ENCODE measurements at regions not wholly inside any gene's neighbourhood (a gene's known extent, or its start where the extent isn't known, plus 50 kb on each side); places are given as distances from the start of the nearest gene placed in this dataset.
"Not testable (repeated sequence)": the region's sequence is repeated elsewhere in the genome, so short reads cannot be mapped to it uniquely, and the experiment has no call there.

GRCh38 chr10:22801785-22802184 lies 87.4 kb upstream of the PIP4K2A start:
- no peaks in the 10 kb centered on the region for H3K36me3 Mint-ChIP-seq (ENCODE audit: insufficient read depth, unreplicated experiment)
- no peak for DNase-seq
- Histone ChIP-seq H3K4me1 (peaks cover 8% of the 10 kb centered on the region; the same call in 1 of the 2 replicates), H3K27me3 (replicated peaks; ENCODE audit: control insufficient read depth, insufficient read depth, low read length) (no peaks in the 10 kb centered on the region), H3K36me3 (ENCODE audit: control insufficient read depth, insufficient read depth, low read length) (no peaks in the 10 kb centered on the region), H3K9me3 (no peaks in the 10 kb centered on the region), H3K4me3 (ENCODE audit: low read depth, low read length) (no peak overlapping the region)
- BruUV-seq (replicated peaks) = no TSS peak
- no peak for TF ChIP-seq CTCF (IDR thresholded peaks at IDR 0.05; ENCODE audit: insufficient read depth in 1 of 2, low read depth in 1 of 2, low read length in 1 of 2, severe bottlenecking in 1 of 2, unreplicated experiment in 1 of 2)
- peaks cover 25% of the 10 kb centered on the region for H3K4me1 Mint-ChIP-seq (ENCODE audit: low read depth, unreplicated experiment)
- H3K4me3 Mint-ChIP-seq (ENCODE audit: unreplicated experiment) = no peak overlapping the region
- no peak overlapping the region for H3K27ac Mint-ChIP-seq (ENCODE audit: unreplicated experiment)
- no peaks in the 10 kb centered on the region for H3K9me3 Mint-ChIP-seq (ENCODE audit: unreplicated experiment)
- H3K27me3 Mint-ChIP-seq (ENCODE audit: insufficient read depth, unreplicated experiment) = no peaks in the 10 kb centered on the region
- ChIA-PET POLR2A (no interaction called here), CTCF (no interaction called here)
- intact Hi-C loops (cut with micrococcal nuclease; ENCODE audit: unreplicated experiment) = no loop called here

- CTCF ChIA-PET; H3K27me3 ChIP-seq (replicated peaks; ENCODE audit: control insufficient read depth, insufficient read depth, low read length); H3K4me3 Mint-ChIP-seq (ENCODE audit: unreplicated experiment); H3K27ac Mint-ChIP-seq (ENCODE audit: unreplicated experiment); intact Hi-C loops (cut with micrococcal nuclease; ENCODE audit: unreplicated experiment); BruUV-seq (replicated peaks); H3K27me3 Mint-ChIP-seq (ENCODE audit: insufficient read depth, unreplicated experiment); H3K4me1 ChIP-seq; H3K4me1 Mint-ChIP-seq (ENCODE audit: low read depth, unreplicated experiment); POLR2A ChIA-PET; H3K4me3 ChIP-seq (ENCODE audit: low read depth, low read length); DNase-seq; H3K9me3 ChIP-seq; H3K9me3 Mint-ChIP-seq (ENCODE audit: unreplicated experiment); H3K36me3 Mint-ChIP-seq (ENCODE audit: insufficient read depth, unreplicated experiment); H3K36me3 ChIP-seq (ENCODE audit: control insufficient read depth, insufficient read depth, low read length): not testable (repeated sequence)
Observed at GRCh38 chr10:22797796-22798195, 83.4 kb upstream of the PIP4K2A start.

GRCh38 chr10:22795546-22795945 lies 81.2 kb upstream of the PIP4K2A start:
- Histone ChIP-seq H3K4me1 (no peaks in the 10 kb centered on the region), H3K4me3 (ENCODE audit: low read depth, low read length) (no peak overlapping the region), H3K36me3 (ENCODE audit: control insufficient read depth, insufficient read depth, low read length) (no peaks in the 10 kb centered on the region), H3K27me3 (replicated peaks; ENCODE audit: control insufficient read depth, insufficient read depth, low read length) (no peaks in the 10 kb centered on the region), H3K9me3 (0 out of 2 replicates have a peak, but pooled peaks cover 4% of the 10 kb centered on the region)
- no peak for DNase-seq
- no TSS peak for BruUV-seq (replicated peaks)
- H3K4me1 Mint-ChIP-seq (ENCODE audit: low read depth, unreplicated experiment) = peaks cover 3% of the 10 kb centered on the region
- no peaks in the 10 kb centered on the region for H3K36me3 Mint-ChIP-seq (ENCODE audit: insufficient read depth, unreplicated experiment)
- H3K27ac Mint-ChIP-seq (ENCODE audit: unreplicated experiment) = no peak overlapping the region
- no peaks in the 10 kb centered on the region for H3K27me3 Mint-ChIP-seq (ENCODE audit: insufficient read depth, unreplicated experiment)
- intact Hi-C loops (cut with micrococcal nuclease; ENCODE audit: unreplicated experiment) = no loop called here
- H3K9me3 Mint-ChIP-seq (ENCODE audit: unreplicated experiment) = no peaks in the 10 kb centered on the region
- POLR2A ChIA-PET = no interaction called here
- no peak for TF ChIP-seq CTCF (IDR thresholded peaks at IDR 0.05; ENCODE audit: insufficient read depth in 1 of 2, low read depth in 1 of 2, low read length in 1 of 2, severe bottlenecking in 1 of 2, unreplicated experiment in 1 of 2)
- CTCF ChIA-PET = no interaction called here
- H3K4me3 Mint-ChIP-seq (ENCODE audit: unreplicated experiment) = no peak overlapping the region

DNA sequence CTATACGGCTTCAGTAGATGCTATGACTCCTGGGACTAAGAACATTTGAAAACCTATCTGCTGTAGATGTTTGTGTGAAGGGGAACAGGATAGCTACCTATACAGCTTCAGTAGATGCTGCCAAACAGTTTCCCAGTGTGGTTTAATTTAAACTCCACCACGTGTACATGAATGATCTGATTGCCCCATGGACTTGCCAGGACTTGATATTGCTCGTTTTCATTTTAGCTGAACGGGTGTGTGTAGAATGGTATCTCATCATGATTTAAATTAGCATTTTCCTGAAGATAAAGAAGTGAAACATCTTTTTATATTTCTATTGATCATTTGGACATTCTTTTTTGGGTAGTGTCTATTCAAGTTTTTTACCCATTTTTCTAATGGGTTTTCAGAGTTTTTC lies 77.8 kb upstream of the PIP4K2A start:
- intact Hi-C loops (cut with micrococcal nuclease; ENCODE audit: unreplicated experiment) = no loop called here
- no TSS peak for BruUV-seq (replicated peaks)
- Mint-ChIP-seq H3K36me3 (ENCODE audit: insufficient read depth, unreplicated experiment) (no peaks in the 10 kb centered on the region), H3K27ac (ENCODE audit: unreplicated experiment) (no peak overlapping the region), H3K9me3 (ENCODE audit: unreplicated experiment) (peaks cover 10% of the 10 kb centered on the region), H3K4me1 (ENCODE audit: low read depth, unreplicated experiment) (no peaks in the 10 kb centered on the region), H3K4me3 (ENCODE audit: unreplicated experiment) (no peak overlapping the region), H3K27me3 (ENCODE audit: insufficient read depth, unreplicated experiment) (no peaks in the 10 kb centered on the region)
- POLR2A ChIA-PET = no interaction called here
- no peak for DNase-seq
- CTCF ChIA-PET = no interaction called here
- Histone ChIP-seq H3K27me3 (replicated peaks; ENCODE audit: control insufficient read depth, insufficient read depth, low read length) (no peaks in the 10 kb centered on the region), H3K36me3 (ENCODE audit: control insufficient read depth, insufficient read depth, low read length) (no peaks in the 10 kb centered on the region), H3K4me1 (no peaks in the 10 kb centered on the region), H3K9me3 (peaks cover 14% of the 10 kb centered on the region; the same call in 1 of the 2 replicates), H3K4me3 (ENCODE audit: low read depth, low read length) (no peak overlapping the region)
- TF ChIP-seq CTCF (IDR thresholded peaks at IDR 0.05; ENCODE audit: insufficient read depth in 1 of 2, low read depth in 1 of 2, low read length in 1 of 2, severe bottlenecking in 1 of 2, unreplicated experiment in 1 of 2) = no peak

Measured in Caco-2 (cell line).